Upper lobe of left lung (tissue), 4 donors: ENCODE measurements at regions not wholly inside any gene's neighbourhood (a gene's known extent, or its start where the extent isn't known, plus 50 kb on each side); places are given as distances from the start of the nearest gene placed in this dataset.

Experiments used
- CTCF ChIP-seq, 6 experiments: fragments of 450-650 bp in 4 of 6; fragments of 200-600 bp in 2 of 6; sonication (generic) in 2 of 6; IDR thresholded peaks; one replicate each; pipeline ENCODE4 v1.5.1; 2016 to 2019; ENCODE audit warnings: antibody characterized with exemption in 6 of 6
- POLR2AphosphoS5 ChIP-seq, 2 donors: sonication (generic); formaldehyde crosslinking; IDR thresholded peaks; one replicate each; pipeline ENCODE4 v1.5.1; 2017; ENCODE audit warnings: antibody characterized with exemption in 2 of 2

- TF ChIP-seq CTCF (IDR thresholded peaks at IDR 0.05) (no peak), POLR2AphosphoS5 (IDR thresholded peaks at IDR 0.05) (no peak)
Measured at GRCh38 chr18:60649107-60649506, 276.5 kb upstream of the MC4R start.
